CD4-positive, alpha-beta T cell treated with Interleukin-4 for 4 hours (primary cell): ENCODE measurements at regions not wholly inside any gene's neighbourhood (a gene's known extent, or its start where the extent isn't known, plus 50 kb on each side); places are given as distances from the start of the nearest gene placed in this dataset.

Experiments
- DNase-seq: peaks from one replicate; pipeline ENCODE4 v3.0.0-alpha.2; 2020

- DNase-seq: no peak
Observed at GRCh38 chr4:19879330-19879729, 372.4 kb upstream of the SLIT2 start.

- no peak for DNase-seq
Observed at GRCh38 chr4:19857991-19858390, 393.7 kb upstream of the SLIT2 start.

- no peak for DNase-seq
Observed at GRCh38 chr4:19857380-19857779, 394.3 kb upstream of the SLIT2 start.

- DNase-seq: no peak
Observed at GRCh38 chr4:19850909-19851308, 400.8 kb upstream of the SLIT2 start.

GRCh38 chr4:19844446-19844845, 407.3 kb upstream of the SLIT2 start:
- no peak for DNase-seq

- DNase-seq: no peak
Observed at GRCh38 chr4:19842471-19842870, 409.2 kb upstream of the SLIT2 start.

- no peak for DNase-seq
Observed at GRCh38 chr4:19838858-19839257, 412.8 kb upstream of the SLIT2 start.

- no peak for DNase-seq
Observed at GRCh38 chr4:19835429-19835828, 416.3 kb upstream of the SLIT2 start.

- no peak for DNase-seq
Observed at GRCh38 chr4:19832411-19832810, 419.3 kb upstream of the SLIT2 start.

- DNase-seq: no peak
Observed at GRCh38 chr4:19831644-19832285, 419.9 kb upstream of the SLIT2 start.

- no peak for DNase-seq
Observed at GRCh38 chr4:19829101-19829500, 422.6 kb upstream of the SLIT2 start.

GRCh38 chr4:19823781-19824180, 427.9 kb upstream of the SLIT2 start:
- DNase-seq: no peak

- DNase-seq: no peak
Observed at GRCh38 chr4:19819737-19820136, 432.0 kb upstream of the SLIT2 start.

GRCh38 chr4:19809989-19810388, 441.7 kb upstream of the SLIT2 start:
- no peak for DNase-seq

GRCh38 chr4:19807505-19807904, 444.2 kb upstream of the SLIT2 start:
- no peak for DNase-seq

- DNase-seq: no peak
Observed at GRCh38 chr4:19806865-19807264, 444.8 kb upstream of the SLIT2 start.

GRCh38 chr4:19803406-19803805, 448.3 kb upstream of the SLIT2 start:
- no peak for DNase-seq

GRCh38 chr4:19793831-19794230, 457.9 kb upstream of the SLIT2 start:
- DNase-seq: no peak

- DNase-seq: no peak
Observed at GRCh38 chr4:19791422-19792123, 460.1 kb upstream of the SLIT2 start.

GRCh38 chr4:19786616-19787015, 465.1 kb upstream of the SLIT2 start:
- DNase-seq: no peak

- DNase-seq: no peak
Observed at GRCh38 chr4:19783667-19784223, 468.0 kb upstream of the SLIT2 start.

- DNase-seq: no peak
Observed at GRCh38 chr4:19780871-19781270, 470.8 kb upstream of the SLIT2 start.

- DNase-seq: no peak
Observed at GRCh38 chr4:19776929-19777328, 474.8 kb upstream of the SLIT2 start.

GRCh38 chr4:19776021-19776459, 475.7 kb upstream of the SLIT2 start:
- DNase-seq: no peak
